HG03520 (cell line): ENCODE measurements at regions not wholly inside any gene's neighbourhood (a gene's known extent, or its start where the extent isn't known, plus 50 kb on each side); places are given as distances from the start of the nearest gene placed in this dataset.
"Not testable (repeated sequence)": the region's sequence is repeated elsewhere in the genome, so short reads cannot be mapped to it uniquely, and the experiment has no call there.

ENCODE experiments used
- ATAC-seq: cut with Tn5 transposase; IDR thresholded peaks from one replicate; pipeline ENCODE4 v1.9.1; 2021; ENCODE audit warnings: mild to moderate bottlenecking, moderate library complexity; ENCODE audit not compliant: unreplicated experiment

GRCh38 chr12:46474385-46474784, 101.8 kb upstream of the SLC38A2 start:
- ATAC-seq, result not testable (repeated sequence)

- peak; percentile 59 for ATAC-seq
These were observed 101.2 kb upstream of the SLC38A2 start for GRCh38 chr12:46473634-46474329.

DNA sequence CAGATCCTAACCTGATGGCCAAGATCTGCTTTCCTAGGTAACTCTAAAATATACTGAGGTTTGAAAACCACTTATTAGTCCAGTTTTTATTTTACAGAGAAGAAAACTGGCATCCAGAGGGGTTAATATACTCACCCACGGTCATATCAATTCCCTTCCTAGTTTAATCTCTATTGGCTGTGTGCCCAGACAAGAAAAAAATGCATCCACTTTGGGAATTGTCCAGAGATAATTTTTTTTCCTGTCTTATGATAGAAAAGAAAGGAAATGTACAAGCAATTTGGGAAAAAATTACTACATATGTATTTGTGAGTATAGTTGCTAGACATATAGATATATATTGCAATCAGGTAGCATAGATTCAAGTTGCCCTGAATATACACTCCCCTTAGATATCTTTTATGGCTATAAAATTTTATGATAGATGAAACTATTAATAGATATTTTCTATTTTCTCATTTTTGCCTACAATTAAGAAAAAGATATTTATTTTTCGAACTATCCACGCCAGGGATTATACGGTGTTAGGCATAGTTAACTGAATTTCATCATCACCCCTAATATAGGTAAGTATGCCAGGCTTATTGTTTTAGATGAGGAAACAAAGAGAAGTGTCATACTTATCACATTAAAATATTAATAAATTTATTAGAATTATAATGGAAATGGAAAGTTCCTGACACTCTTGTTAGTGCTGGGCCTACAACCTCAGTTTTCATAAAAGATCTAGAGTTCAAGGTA, 100.5 kb upstream of the SLC38A2 start:
- ATAC-seq, result peak; percentile 1

- no peak for ATAC-seq
These were observed 99.7 kb upstream of the SLC38A2 start for GRCh38 chr12:46472144-46472705.

- no peak for ATAC-seq
These were observed 98.8 kb upstream of the SLC38A2 start for GRCh38 chr12:46471404-46471803.

- no peak for ATAC-seq
These were observed 98.4 kb upstream of the SLC38A2 start for GRCh38 chr12:46470975-46471374.

- ATAC-seq, result no peak
These were observed 97.6 kb upstream of the SLC38A2 start for GRCh38 chr12:46470036-46470627.

- ATAC-seq, result no peak
These were observed 96.2 kb upstream of the SLC38A2 start for GRCh38 chr12:46468813-46469212.

DNA sequence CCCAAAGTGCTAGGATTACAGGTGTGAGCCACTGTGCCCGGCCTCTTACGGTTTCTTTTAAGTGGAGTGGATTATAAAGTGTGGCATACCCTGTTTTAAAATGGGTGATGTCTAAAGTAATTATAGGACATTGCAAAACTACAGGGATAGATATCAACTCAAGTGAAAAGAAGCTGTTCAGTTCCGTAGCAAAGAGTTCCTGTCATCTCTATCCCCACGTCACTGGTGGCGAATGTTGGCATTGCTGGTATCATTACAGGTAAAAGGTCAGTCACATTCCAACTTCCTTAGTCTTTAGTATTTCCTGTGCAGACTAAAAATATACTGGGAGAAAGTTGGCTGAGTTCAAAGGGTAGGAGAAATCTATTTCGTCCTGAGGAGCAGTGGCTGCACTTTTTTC, 95.6 kb upstream of the SLC38A2 start:
- no peak for ATAC-seq

GRCh38 chr12:46465307-46465706, 92.7 kb upstream of the SLC38A2 start:
- ATAC-seq, result no peak

DNA sequence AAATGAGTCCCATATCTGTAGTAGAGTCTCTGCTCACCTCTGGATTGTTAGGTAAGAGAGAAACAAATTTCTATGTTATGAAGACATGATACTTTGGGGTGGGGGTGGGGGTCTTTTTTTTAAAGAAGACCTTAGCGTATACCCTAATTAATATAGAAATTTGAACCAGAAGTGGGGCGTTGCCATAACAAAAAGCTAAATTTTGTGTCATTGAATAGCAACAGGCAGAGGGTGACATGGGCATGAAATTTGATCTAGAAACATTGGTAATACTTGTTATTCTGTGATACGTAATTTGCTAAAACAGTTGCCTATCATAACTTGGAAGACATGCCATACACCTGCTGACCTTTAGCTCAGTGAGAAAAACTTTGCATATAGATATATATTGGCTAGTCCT, 92.3 kb upstream of the SLC38A2 start:
- ATAC-seq, result no peak

GRCh38 chr12:46462641-46463355, 90.2 kb upstream of the SLC38A2 start:
- no peak for ATAC-seq

- no peak for ATAC-seq
These were observed 89.5 kb upstream of the SLC38A2 start for GRCh38 chr12:46461907-46462640.

GRCh38 chr12:46461459-46461858, 88.9 kb upstream of the SLC38A2 start:
- no peak for ATAC-seq

DNA sequence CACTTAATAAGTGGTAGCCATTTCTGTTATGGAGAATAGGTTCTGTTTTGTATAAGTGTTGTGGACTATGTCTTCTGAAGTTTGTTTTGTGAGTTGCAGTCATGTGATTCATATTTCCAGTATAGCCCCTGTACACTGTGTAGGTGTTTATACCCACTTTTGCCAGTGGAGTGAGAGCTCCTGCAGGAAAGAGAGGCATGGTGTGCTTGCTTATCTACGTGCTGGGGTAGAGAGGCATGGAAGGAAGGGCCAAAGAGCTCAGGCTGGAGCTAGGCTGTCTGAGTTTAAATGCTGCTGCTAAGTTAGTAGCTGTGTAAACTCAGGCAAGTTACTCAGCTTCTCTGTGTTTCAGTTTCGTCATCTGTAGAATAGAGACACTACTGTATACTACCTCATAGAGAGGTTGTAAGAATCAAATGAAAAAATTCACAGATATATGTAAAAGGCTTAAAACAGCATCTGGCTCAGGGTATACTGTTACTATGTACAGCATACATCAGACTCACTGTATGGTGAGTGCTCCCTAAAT, 88.2 kb upstream of the SLC38A2 start:
- ATAC-seq, result no peak

DNA sequence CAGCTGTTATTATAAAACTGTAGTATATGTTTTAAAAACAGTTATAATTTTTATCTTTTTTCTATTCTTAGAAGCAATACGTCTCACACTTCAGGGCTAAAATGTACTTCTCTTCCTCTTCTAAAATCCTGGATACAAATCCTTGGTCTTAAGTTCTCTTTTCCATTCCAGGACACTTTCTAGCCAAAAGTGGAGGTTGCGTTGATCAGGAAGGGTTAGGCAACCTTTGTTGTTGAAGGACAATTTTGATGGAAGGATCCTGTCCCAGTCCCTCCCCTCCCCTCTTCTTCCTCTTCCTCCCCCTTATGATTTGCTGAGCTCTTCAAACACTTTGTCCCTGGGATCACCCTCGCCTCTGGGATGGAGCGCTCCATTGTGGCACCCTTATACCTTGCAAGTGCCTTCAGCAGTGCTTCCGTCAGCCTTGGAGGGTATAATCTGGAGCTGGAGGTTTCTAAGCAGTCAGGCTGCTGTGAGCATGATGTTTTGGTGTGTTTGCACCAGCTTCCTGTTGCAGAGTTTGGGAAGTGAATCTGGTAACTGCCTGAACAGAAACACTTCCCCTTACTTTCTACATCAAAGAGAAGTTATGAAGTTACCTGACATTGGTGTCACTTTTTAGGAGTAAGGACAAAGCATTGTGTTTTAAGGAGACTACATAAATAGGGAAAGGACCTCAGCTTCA, 87.4 kb upstream of the SLC38A2 start:
- ATAC-seq, result no peak

GRCh38 chr12:46459111-46459510, 86.5 kb upstream of the SLC38A2 start:
- no peak for ATAC-seq

DNA sequence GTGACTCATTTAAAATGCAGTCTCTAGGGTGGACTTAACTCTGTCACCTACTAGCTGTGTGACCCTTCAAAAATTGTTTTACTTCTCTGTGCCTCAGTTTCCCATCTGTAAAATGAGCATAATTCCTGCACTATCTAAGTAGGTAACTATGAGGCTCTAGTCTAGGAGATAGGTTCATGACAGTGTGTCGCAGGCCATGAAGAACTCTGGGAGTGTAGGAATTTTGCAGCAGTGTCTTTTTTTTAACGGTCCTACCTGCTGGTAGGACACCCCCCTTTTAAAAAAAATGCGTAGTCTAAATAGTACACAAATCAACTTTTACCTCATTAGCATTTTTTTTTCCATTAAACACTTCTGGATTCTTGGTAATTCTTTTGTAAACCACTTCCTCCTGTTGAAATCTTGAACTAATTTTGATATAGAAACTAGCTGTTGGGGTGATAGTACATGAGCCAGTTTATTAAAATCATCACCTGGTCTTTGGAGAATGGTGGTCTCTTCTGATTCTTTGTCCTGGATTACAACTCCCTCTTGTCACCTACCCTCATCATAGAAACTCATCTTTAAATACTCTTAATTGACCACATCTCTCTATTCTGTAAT, 86.0 kb upstream of the SLC38A2 start:
- no peak for ATAC-seq

GRCh38 chr12:46457958-46458357, 85.4 kb upstream of the SLC38A2 start:
- no peak for ATAC-seq
